ENCODE measurements at regions not wholly inside any gene's neighbourhood (a gene's known extent, or its start where the extent isn't known, plus 50 kb on each side); places are given as distances from the start of the nearest gene placed in this dataset.

- TF ChIP-seq EGR1 (IDR thresholded peaks at IDR 0.05; ENCODE audit: low read depth in 2 of 2) = no peak
- no peak for TF ChIP-seq CTCF (IDR thresholded peaks at IDR 0.05; ENCODE audit: low read depth, low read length, missing input control)
- TF ChIP-seq ATF3 (IDR thresholded peaks at IDR 0.05) = no peak
Measured at GRCh38 chr3:160169139-160169976, 55.9 kb upstream of the C3orf80 start.

Data from liver (tissue), 3 donors.